K562 (cell line): ENCODE measurements at regions not wholly inside any gene's neighbourhood (a gene's known extent, or its start where the extent isn't known, plus 50 kb on each side); places are given as distances from the start of the nearest gene placed in this dataset.

Experiments used
- ATAC-seq: fragments of 200-7000 bp; cut with Tn5 transposase; 3 replicates; pipeline ENCODE4 v1.9.1; 2020; ENCODE audit warnings: moderate library complexity
- BruUV-seq: library from RNA; stranded (reverse); fragments of 400-500 nt; replicated peaks from 2 replicates; lab custom pipeline; 2021; lab: Mats Ljungman, UMichigan
- CTCF ChIA-PET: fragments of 300-600 bp; formaldehyde crosslinking; extraction: SDS; loops from one replicate; lab custom pipeline; 2021; ENCODE audit warnings: low intra/inter-chr PET ratio; lab: Yijun Ruan, JAX
- POLR2A ChIA-PET: fragments of 300-600, 350-650 bp; sonication (Branson Sonifier 250); formaldehyde crosslinking; extraction: SDS; loops from one replicate; lab custom pipeline; 2021; ENCODE audit warnings: antibody characterized with exemption, inconsistent platforms; lab: Yijun Ruan, JAX
- DNase-seq, 4 experiments: peaks; one replicate each; pipeline versions ENCODE4 v3.0.0 to v3.0.0-alpha.2; 2011 to 2018; ENCODE audit warnings: low spot score in 3 of 4, mixed read lengths in 3 of 4; ENCODE audit errors: extremely low read depth in 1 of 4
- FAIRE-seq: peaks from 2 replicates; lab custom pipeline; 2011; peaks lifted over from hg19 to GRCh38; lab: Jason Lieb, UNC
- H2AFZ ChIP-seq: 2 replicates; pipeline ENCODE4 v1.6.0; 2011; ENCODE audit warnings: low read depth, low read length, control low read depth, inconsistent platforms
- H3K27ac ChIP-seq: fragments of 200-600 bp; 3 replicates; pipeline ENCODE4 v1.8.0; 2011; ENCODE audit warnings: low read depth, mild to moderate bottlenecking, control low read depth, inconsistent platforms, low read length, moderate library complexity, mixed read lengths; ENCODE audit errors: extremely low read depth
- H3K27me3 ChIP-seq, 2 experiments: fragments of 300-600 bp in 1 of 2; 2 replicates in 1 of 2; 3 replicates in 1 of 2; pipeline versions ENCODE4 v1.6.0 to v1.8.0; 2011; ENCODE audit warnings: inconsistent platforms in 2 of 2, low read length in 2 of 2, mild to moderate bottlenecking in 1 of 2, mixed read lengths in 1 of 2, moderate library complexity in 1 of 2; ENCODE audit not compliant: control insufficient read depth in 2 of 2, insufficient read depth in 2 of 2
- H3K36me3 ChIP-seq: fragments of 300-600 bp; 3 replicates; pipeline ENCODE4 v1.8.0; 2011; ENCODE audit warnings: mild to moderate bottlenecking, low read length, inconsistent platforms; ENCODE audit not compliant: control insufficient read depth, insufficient read depth
- H3K4me1 ChIP-seq, 2 experiments: fragments of 200-600 bp in 1 of 2; replicated peaks in 1 of 2; 2 replicates in 1 of 2; 3 replicates in 1 of 2; pipeline versions ENCODE4 v1.5.1 to v1.8.0; 2011; ENCODE audit warnings: inconsistent platforms in 2 of 2, low read length in 2 of 2, mild to moderate bottlenecking in 1 of 2, mixed read lengths in 1 of 2, moderate library complexity in 1 of 2; ENCODE audit not compliant: control insufficient read depth in 2 of 2, insufficient read depth in 2 of 2
- H3K4me2 ChIP-seq: 2 replicates; pipeline ENCODE4 v1.6.1; 2011; ENCODE audit warnings: low read length, control low read depth, inconsistent platforms, mixed read lengths; ENCODE audit not compliant: insufficient read depth
- H3K4me3 ChIP-seq: fragments of 200-600 bp; sonication (generic), shearing (Covaris generic); 2 replicates; pipeline ENCODE4 v1.5.1; 2016; ENCODE audit warnings: control low read depth, inconsistent platforms
- H3K79me2 ChIP-seq: fragments of 200-600 bp; 3 replicates; pipeline ENCODE4 v1.8.0; 2011; ENCODE audit warnings: low read length, inconsistent platforms; ENCODE audit not compliant: control insufficient read depth, insufficient read depth
- H3K9ac ChIP-seq, 2 experiments: 2 replicates each; pipeline versions ENCODE4 v1.6.0 to v1.6.1; 2011; ENCODE audit warnings: low read depth in 2 of 2, low read length in 2 of 2, control low read depth in 1 of 2, inconsistent platforms in 1 of 2, mild to moderate bottlenecking in 1 of 2, mixed read lengths in 1 of 2; ENCODE audit not compliant: insufficient read depth in 1 of 2
- H3K9me1 ChIP-seq: one replicate; pipeline ENCODE4 v1.6.0; 2011; ENCODE audit warnings: inconsistent platforms, mild to moderate bottlenecking, low read length, moderate library complexity; ENCODE audit not compliant: control insufficient read depth, insufficient read depth
- H3K9me3 ChIP-seq: replicated peaks from 2 replicates; pipeline ENCODE4 v1.5.1; 2011; ENCODE audit warnings: low read depth, low read length, inconsistent platforms; ENCODE audit not compliant: control insufficient read depth, insufficient read depth
- H4K20me1 ChIP-seq: replicated peaks from 2 replicates; pipeline ENCODE4 v1.6.1; 2011; ENCODE audit warnings: low read length, inconsistent platforms, mixed read lengths; ENCODE audit not compliant: control insufficient read depth, insufficient read depth
- ARNT ChIP-seq, 2 experiments: fragments of 450-650 bp; IDR thresholded peaks; 2 replicates each; pipeline ENCODE4 v1.6.1; 2016; ENCODE audit warnings: mild to moderate bottlenecking in 1 of 2
- ATF1 ChIP-seq, 2 experiments: fragments of 450-650 bp in 1 of 2; IDR thresholded peaks; 2 replicates each; pipeline ENCODE4 v1.6.1; 2016; ENCODE audit warnings: missing compliant biosample characterization in 1 of 2, missing genetic modification characterization in 1 of 2
- CEBPG ChIP-seq, 3 experiments: fragments of 200-800 bp in 1 of 3; sonication (Bioruptor generic) in 1 of 3; sonication (generic) in 1 of 3; formaldehyde crosslinking in 1 of 3; IDR thresholded peaks in 2 of 3; conservative IDR thresholded peaks in 1 of 3; 2 replicates each; pipeline versions ENCODE4 v1.6.1 to v1.8.0; 2016 to 2022; ENCODE audit warnings: missing compliant biosample characterization in 2 of 3, missing genetic modification characterization in 2 of 3, mild to moderate bottlenecking in 1 of 3, missing genetic modification reagents in 1 of 3
- CREBBP ChIP-seq: IDR thresholded peaks from one replicate; pipeline ENCODE4 v1.6.1; 2012; ENCODE audit warnings: low read depth, mild to moderate bottlenecking, control low read depth, inconsistent platforms, low read length
- CXXC5 ChIP-seq: fragments of 250-450 bp; sonication (Bioruptor Pico); IDR thresholded peaks from 2 replicates; pipeline ENCODE4 v1.8.0; 2022; ENCODE audit warnings: inconsistent platforms, mild to moderate bottlenecking, moderate library complexity
- JUNB ChIP-seq: fragments of 450-650 bp; formaldehyde crosslinking; conservative IDR thresholded peaks from 2 replicates; pipeline ENCODE4 v1.4.0; 2020; ENCODE audit warnings: mild to moderate bottlenecking
- KLF16 ChIP-seq: IDR thresholded peaks from 2 replicates; pipeline ENCODE4 v1.6.1; 2016; ENCODE audit warnings: antibody characterized with exemption
- NCOA1 ChIP-seq: fragments of 450-650 bp; IDR thresholded peaks from 2 replicates; pipeline ENCODE4 v1.6.1; 2016; ENCODE audit warnings: low read depth
- RAD51 ChIP-seq: fragments of 450-650 bp; IDR thresholded peaks from 2 replicates; pipeline ENCODE4 v1.7.1; 2016; ENCODE audit warnings: low read depth, mild to moderate bottlenecking, borderline replicate concordance
- SETDB1 ChIP-seq: IDR thresholded peaks from one replicate; pipeline ENCODE4 v1.6.1; 2012; ENCODE audit warnings: low read length, control low read depth, inconsistent platforms
- TAF7 ChIP-seq: fragments of 450-650 bp; IDR thresholded peaks from 2 replicates; pipeline ENCODE4 v1.6.1; 2016; ENCODE audit warnings: missing genetic modification characterization, missing compliant biosample characterization
- TRIM24 ChIP-seq, 2 experiments: fragments of 450-650 bp; IDR thresholded peaks; 2 replicates each; pipeline ENCODE4 v1.6.1; 2016
- ZFPM2 ChIP-seq: fragments of 250-450 bp; sonication (Bioruptor Pico); IDR thresholded peaks from 2 replicates; pipeline ENCODE4 v1.5.1; 2022; ENCODE audit warnings: mild to moderate bottlenecking
- ZNF436 ChIP-seq: fragments of 250-450, 450-650 bp; sonication (Bioruptor Pico); formaldehyde crosslinking; IDR thresholded peaks from 2 replicates; pipeline ENCODE4 v1.7.0; 2020; ENCODE audit warnings: mild to moderate bottlenecking
- WGBS: fragments of 100-300 bp; shearing (Covaris generic); methylation state at CpG from one replicate; pipeline ENCODE4 v1.1.6; 2016; ENCODE audit warnings: low coverage, mixed read lengths; ENCODE audit not compliant: insufficient coverage; ENCODE audit errors: missing lambda C conversion rate; 5-methylcytosine and 5-hydroxymethylcytosine counted together
- in situ Hi-C: fragments of 300-500 bp; cut with MboI; formaldehyde crosslinking; loops from 4 replicates; pipeline ENCODE4 v1.15.0; 2018; ENCODE audit warnings: inconsistent platforms, mixed read lengths
- intact Hi-C: fragments of 100-400 bp; cut with micrococcal nuclease; formaldehyde crosslinking; loops from 2 replicates; pipeline ENCODE4 v1.14.2; 2022
- TF ChIP-seq, protein P1 (sequence below), 2 experiments: fragments of 450-650 bp in 1 of 2; sonication (generic) in 1 of 2; formaldehyde crosslinking in 1 of 2; IDR thresholded peaks in 1 of 2; conservative IDR thresholded peaks in 1 of 2; 2 replicates each; pipeline versions ENCODE4 v1.6.1 to v1.8.1; 2016 to 2023; ENCODE audit warnings: mild to moderate bottlenecking in 2 of 2, moderate library complexity in 2 of 2, inconsistent platforms in 1 of 2, missing genetic modification reagents in 1 of 2
- TF ChIP-seq, protein P2 (sequence below): fragments of 450-650 bp; IDR thresholded peaks from 2 replicates; pipeline ENCODE4 v1.6.1; 2016; ENCODE audit warnings: missing biosample characterization, missing genetic modification characterization
- TF ChIP-seq, protein P3 (sequence below): sonication (generic); formaldehyde crosslinking; IDR thresholded peaks from 2 replicates; pipeline ENCODE4 v1.8.0; 2022; ENCODE audit warnings: mild to moderate bottlenecking, missing genetic modification reagents

DNA sequence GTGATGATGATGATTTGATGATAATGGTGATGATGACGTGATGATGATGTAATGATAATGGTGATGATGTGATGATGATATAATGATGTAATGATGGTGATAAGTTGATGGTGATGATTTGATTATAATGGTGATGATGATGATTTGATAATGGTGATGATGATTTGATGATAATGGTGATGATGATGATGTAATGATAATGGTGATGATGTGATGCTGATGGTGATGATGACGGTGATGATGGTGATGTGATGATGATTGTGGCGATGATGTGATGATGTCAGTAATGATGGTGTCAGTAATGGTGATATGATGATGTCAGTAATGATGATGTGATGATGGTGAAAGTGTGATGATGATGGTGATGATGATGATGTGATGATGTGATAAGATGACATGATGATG, 613.4 kb downstream of the AACS start:
- 4% methylated on average over 3 of the region's 3 CpGs for WGBS
- DNase-seq (no peak), FAIRE-seq (peak; percentile 15), ATAC-seq (no peak)
- Histone ChIP-seq H3K9ac (no peak overlapping the region), H3K27ac (no peak overlapping the region), H3K4me3 (no peak overlapping the region), H2AFZ (no peak overlapping the region), H3K9me1 (no peaks in the 10 kb centered on the region), H4K20me1 (no peaks in the 10 kb centered on the region), H3K4me2 (no peak overlapping the region), H3K27me3 (no peaks in the 10 kb centered on the region; a peak in 1 of 5 replicates), H3K9me3 (peaks cover 14% of the 10 kb centered on the region), H3K79me2 (no peaks in the 10 kb centered on the region), H3K36me3 (no peaks in the 10 kb centered on the region), H3K4me1 (no peaks in the 10 kb centered on the region)
- TF ChIP-seq, protein P1, sequence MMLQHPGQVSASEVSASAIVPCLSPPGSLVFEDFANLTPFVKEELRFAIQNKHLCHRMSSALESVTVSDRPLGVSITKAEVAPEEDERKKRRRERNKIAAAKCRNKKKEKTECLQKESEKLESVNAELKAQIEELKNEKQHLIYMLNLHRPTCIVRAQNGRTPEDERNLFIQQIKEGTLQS (IDR thresholded peaks at IDR 0.05) = peak; percentile 89
- TF ChIP-seq, protein P1 (CRISPR knock-in tag; conservative IDR thresholded peaks at IDR 0.05) = no peak
- TF ChIP-seq TAF7 (tag) (no peak), CEBPG (CRISPR knock-in tag; IDR thresholded peaks at IDR 0.05) (no peak), CEBPG (tag; conservative IDR thresholded peaks at IDR 0.05 in 1 of 2, IDR thresholded peaks at IDR 0.05 in 1 of 2) (peak in 1 of 2 experiments; percentile 43; a peak in 1 of 4 replicates), JUNB (CRISPR knock-in tag) (peak; percentile 78), NCOA1 (0 out of 2 replicates have a peak, but pooled peaks have one; percentile 33), KLF16 (no peak), SETDB1 (no peak), ZFPM2 (CRISPR knock-in tag) (no peak), ZNF436 (CRISPR knock-in tag) (no peak), CXXC5 (CRISPR knock-in tag) (no peak), ATF1 (CRISPR knock-in tag; IDR thresholded peaks at IDR 0.05) (no peak), ATF1 (tag; IDR thresholded peaks at IDR 0.05) (peak; percentile 85), CREBBP (no peak), RAD51 (no peak), ARNT (IDR thresholded peaks at IDR 0.05) (no peak), TRIM24 (IDR thresholded peaks at IDR 0.05) (0 out of 4 replicates have a peak, but pooled peaks of 1 of the 2 experiments have one; percentile 14)
- TF ChIP-seq, protein P2, sequence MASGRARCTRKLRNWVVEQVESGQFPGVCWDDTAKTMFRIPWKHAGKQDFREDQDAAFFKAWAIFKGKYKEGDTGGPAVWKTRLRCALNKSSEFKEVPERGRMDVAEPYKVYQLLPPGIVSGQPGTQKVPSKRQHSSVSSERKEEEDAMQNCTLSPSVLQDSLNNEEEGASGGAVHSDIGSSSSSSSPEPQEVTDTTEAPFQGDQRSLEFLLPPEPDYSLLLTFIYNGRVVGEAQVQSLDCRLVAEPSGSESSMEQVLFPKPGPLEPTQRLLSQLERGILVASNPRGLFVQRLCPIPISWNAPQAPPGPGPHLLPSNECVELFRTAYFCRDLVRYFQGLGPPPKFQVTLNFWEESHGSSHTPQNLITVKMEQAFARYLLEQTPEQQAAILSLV (tag) = peak; percentile 47; the same call in 1 of the 2 replicates
- TF ChIP-seq, protein P3, sequence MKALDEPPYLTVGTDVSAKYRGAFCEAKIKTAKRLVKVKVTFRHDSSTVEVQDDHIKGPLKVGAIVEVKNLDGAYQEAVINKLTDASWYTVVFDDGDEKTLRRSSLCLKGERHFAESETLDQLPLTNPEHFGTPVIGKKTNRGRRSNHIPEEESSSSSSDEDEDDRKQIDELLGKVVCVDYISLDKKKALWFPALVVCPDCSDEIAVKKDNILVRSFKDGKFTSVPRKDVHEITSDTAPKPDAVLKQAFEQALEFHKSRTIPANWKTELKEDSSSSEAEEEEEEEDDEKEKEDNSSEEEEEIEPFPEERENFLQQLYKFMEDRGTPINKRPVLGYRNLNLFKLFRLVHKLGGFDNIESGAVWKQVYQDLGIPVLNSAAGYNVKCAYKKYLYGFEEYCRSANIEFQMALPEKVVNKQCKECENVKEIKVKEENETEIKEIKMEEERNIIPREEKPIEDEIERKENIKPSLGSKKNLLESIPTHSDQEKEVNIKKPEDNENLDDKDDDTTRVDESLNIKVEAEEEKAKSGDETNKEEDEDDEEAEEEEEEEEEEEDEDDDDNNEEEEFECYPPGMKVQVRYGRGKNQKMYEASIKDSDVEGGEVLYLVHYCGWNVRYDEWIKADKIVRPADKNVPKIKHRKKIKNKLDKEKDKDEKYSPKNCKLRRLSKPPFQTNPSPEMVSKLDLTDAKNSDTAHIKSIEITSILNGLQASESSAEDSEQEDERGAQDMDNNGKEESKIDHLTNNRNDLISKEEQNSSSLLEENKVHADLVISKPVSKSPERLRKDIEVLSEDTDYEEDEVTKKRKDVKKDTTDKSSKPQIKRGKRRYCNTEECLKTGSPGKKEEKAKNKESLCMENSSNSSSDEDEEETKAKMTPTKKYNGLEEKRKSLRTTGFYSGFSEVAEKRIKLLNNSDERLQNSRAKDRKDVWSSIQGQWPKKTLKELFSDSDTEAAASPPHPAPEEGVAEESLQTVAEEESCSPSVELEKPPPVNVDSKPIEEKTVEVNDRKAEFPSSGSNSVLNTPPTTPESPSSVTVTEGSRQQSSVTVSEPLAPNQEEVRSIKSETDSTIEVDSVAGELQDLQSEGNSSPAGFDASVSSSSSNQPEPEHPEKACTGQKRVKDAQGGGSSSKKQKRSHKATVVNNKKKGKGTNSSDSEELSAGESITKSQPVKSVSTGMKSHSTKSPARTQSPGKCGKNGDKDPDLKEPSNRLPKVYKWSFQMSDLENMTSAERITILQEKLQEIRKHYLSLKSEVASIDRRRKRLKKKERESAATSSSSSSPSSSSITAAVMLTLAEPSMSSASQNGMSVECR = no peak
- intact Hi-C loops = no loop called here
- no TSS peak for BruUV-seq
- ChIA-PET POLR2A (no interaction called here), CTCF (no interaction called here)
- in situ Hi-C loops = no loop called here
